ENCODE measurements at regions not wholly inside any gene's neighbourhood (a gene's known extent, or its start where the extent isn't known, plus 50 kb on each side); places are given as distances from the start of the nearest gene placed in this dataset.
"Not testable (repeated sequence)": the region's sequence is repeated elsewhere in the genome, so short reads cannot be mapped to it uniquely, and the experiment has no call there.

DNA sequence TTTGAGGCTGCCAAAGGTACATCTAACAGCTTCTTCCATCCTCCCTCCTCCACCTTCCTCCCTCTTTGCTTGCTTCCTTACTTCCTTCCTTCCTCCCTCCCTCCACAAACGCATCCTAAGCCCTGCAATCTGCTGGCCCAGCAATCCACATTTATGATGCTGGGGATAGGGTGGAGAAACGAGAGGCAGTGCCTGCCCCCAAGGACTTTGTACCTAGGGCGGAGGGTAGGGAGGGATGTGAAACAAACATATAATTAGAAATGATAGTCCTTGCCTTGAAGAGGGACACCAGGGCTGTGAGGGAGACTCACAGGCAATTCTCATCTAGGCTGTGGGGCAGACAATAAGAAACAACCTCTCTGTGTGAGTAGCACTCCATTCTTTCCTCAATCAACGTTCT, 188.3 kb downstream of the ANKRD30B start:
- Mint-ChIP-seq H3K36me3 (ENCODE audit: low read depth) (peaks cover 6% of the 10 kb centered on the region), H3K4me1 (no peaks in the 10 kb centered on the region), H3K4me3 (no peak overlapping the region), H3K9me3 (peaks cover 50% of the 10 kb centered on the region), H3K27me3 (ENCODE audit: low read depth) (no peaks in the 10 kb centered on the region), H3K27ac (no peak overlapping the region)
- TF ChIP-seq, protein P1, sequence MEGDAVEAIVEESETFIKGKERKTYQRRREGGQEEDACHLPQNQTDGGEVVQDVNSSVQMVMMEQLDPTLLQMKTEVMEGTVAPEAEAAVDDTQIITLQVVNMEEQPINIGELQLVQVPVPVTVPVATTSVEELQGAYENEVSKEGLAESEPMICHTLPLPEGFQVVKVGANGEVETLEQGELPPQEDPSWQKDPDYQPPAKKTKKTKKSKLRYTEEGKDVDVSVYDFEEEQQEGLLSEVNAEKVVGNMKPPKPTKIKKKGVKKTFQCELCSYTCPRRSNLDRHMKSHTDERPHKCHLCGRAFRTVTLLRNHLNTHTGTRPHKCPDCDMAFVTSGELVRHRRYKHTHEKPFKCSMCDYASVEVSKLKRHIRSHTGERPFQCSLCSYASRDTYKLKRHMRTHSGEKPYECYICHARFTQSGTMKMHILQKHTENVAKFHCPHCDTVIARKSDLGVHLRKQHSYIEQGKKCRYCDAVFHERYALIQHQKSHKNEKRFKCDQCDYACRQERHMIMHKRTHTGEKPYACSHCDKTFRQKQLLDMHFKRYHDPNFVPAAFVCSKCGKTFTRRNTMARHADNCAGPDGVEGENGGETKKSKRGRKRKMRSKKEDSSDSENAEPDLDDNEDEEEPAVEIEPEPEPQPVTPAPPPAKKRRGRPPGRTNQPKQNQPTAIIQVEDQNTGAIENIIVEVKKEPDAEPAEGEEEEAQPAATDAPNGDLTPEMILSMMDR (IDR thresholded peaks at IDR 0.05; ENCODE audit: unreplicated experiment in 3 of 3): no peak

DNA sequence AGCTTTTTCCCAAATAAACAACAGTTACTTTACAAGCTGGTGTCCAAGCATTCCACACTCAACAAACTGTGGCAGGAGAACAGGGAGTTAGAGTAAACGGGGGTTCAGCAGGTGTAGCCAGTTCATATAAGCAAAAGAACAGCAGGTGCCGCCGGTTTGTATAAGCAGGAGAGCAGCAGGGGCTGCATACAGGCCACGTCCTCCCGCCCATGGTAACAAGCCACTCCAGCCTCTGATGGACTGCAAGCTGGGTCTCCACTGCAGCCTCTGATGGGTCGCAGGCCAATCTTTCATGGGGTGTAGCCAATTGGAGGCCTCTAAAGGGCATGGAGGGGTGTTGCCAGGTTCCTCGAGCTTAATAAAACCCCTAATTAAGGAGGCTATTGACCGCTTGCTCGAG, 189.3 kb downstream of the ANKRD30B start:
- Mint-ChIP-seq H3K4me1 (no peaks in the 10 kb centered on the region), H3K9me3 (peaks cover 51% of the 10 kb centered on the region), H3K4me3 (no peak overlapping the region), H3K27ac (no peak overlapping the region), H3K36me3 (ENCODE audit: low read depth) (peaks cover 6% of the 10 kb centered on the region), H3K27me3 (ENCODE audit: low read depth) (no peaks in the 10 kb centered on the region)
- TF ChIP-seq, protein P1 (IDR thresholded peaks at IDR 0.05; ENCODE audit: unreplicated experiment in 3 of 3): no peak

DNA sequence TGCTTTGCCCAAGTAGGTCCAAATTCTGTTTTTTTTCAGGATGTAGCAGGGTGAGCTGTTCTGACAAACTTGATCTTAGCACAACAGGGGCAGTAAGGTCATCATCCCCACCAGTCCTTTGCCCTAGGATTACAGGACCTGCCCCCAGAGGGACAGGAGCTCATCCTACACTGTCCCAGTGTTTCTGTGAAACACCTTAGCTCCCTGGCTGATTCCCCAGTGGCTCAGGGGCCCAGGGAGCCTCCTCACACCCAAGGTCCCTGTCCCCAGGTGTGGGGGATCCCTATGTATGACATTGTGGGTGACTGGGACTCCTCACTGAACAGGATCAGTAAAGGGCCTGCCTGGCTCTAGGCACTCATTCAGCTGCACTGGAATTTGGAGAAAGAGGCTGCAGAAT, 191.2 kb downstream of the ANKRD30B start:
- H3K4me3 Mint-ChIP-seq: no peak overlapping the region
- TF ChIP-seq, protein P1 (IDR thresholded peaks at IDR 0.05; ENCODE audit: unreplicated experiment in 3 of 3): no peak

DNA sequence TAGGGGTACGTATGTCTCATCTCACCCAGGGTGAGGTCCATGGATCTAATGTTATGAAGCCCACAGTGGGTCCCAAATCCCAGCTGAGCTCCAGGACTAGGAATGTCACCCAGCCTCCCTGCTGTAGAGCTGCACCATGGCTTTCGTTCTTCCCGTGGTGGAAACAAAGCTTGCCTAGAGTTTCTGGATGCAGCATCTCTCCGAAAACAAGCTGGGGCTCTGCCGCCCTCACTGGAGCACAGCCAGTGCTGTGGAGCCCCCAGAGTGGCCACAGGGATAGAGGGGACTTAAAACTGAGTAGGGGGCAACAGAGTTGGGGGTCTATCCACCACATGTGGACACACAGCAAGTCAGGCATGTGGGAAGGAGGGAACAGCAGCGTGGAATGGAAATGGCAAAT, 192.1 kb downstream of the ANKRD30B start:
- H3K9me3 Mint-ChIP-seq: peaks cover 47% of the 10 kb centered on the region
- not testable (repeated sequence) for H3K27ac Mint-ChIP-seq; H3K27me3 Mint-ChIP-seq (ENCODE audit: low read depth); H3K4me1 Mint-ChIP-seq; H3K36me3 Mint-ChIP-seq (ENCODE audit: low read depth); H3K4me3 Mint-ChIP-seq

More for the DNA sequence above, 191.2 kb downstream of the ANKRD30B start:
- H3K36me3 Mint-ChIP-seq (ENCODE audit: low read depth): peaks cover 6% of the 10 kb centered on the region
- H3K27me3 Mint-ChIP-seq (ENCODE audit: low read depth): no peaks in the 10 kb centered on the region
- no peaks in the 10 kb centered on the region for H3K4me1 Mint-ChIP-seq
- H3K9me3 Mint-ChIP-seq: peaks cover 52% of the 10 kb centered on the region
- H3K27ac Mint-ChIP-seq: no peak overlapping the region

DNA sequence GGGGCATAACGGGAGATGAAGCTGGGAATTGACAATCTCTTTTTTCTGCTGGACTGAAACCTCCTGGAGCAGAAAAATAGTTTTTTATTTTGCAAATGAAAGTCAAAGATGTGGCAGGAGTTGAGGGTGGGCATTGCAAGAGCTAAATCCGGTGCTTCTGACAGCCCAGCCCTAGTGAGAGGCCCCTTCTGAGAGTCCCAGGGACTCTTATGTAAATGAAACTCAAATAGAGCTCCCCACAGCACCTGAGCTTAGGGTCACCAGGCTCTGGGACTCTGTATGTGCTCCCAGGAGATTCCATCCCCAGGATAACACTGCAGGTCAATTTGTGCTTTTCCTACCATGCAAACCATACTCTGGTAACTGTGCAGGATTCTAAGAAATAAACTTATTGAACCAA, 192.8 kb downstream of the ANKRD30B start:
- Mint-ChIP-seq H3K27me3 (ENCODE audit: low read depth) (no peaks in the 10 kb centered on the region), H3K9me3 (peaks cover 42% of the 10 kb centered on the region), H3K36me3 (ENCODE audit: low read depth) (peaks cover 6% of the 10 kb centered on the region), H3K4me3 (no peak overlapping the region), H3K27ac (no peak overlapping the region), H3K4me1 (no peaks in the 10 kb centered on the region)
- TF ChIP-seq, protein P1 (IDR thresholded peaks at IDR 0.05; ENCODE audit: unreplicated experiment in 3 of 3): no peak

DNA sequence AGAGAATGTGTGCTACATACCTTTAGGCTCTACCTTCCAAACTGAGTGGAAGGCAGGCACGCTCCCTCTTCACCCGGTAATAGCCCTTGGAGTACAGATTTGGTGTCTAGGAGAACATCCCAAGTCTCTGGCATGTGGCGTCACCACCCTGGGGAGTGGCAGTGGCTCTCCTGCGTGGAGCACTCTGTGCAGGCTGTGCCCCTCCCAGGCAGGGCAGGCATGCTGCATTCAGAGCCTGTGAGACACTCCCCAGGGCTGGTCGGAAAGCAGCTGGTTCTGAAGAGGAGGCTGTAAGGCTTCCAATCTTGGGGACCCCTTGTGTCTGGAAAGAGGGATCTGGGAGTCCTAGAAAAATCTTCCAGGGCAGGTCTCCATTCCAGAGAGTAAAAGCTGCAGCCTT, 193.3 kb downstream of the ANKRD30B start:
- Mint-ChIP-seq H3K4me1 (no peaks in the 10 kb centered on the region), H3K27ac (no peak overlapping the region), H3K27me3 (ENCODE audit: low read depth) (no peaks in the 10 kb centered on the region), H3K9me3 (peaks cover 42% of the 10 kb centered on the region), H3K36me3 (ENCODE audit: low read depth) (peaks cover 6% of the 10 kb centered on the region), H3K4me3 (no peak overlapping the region)
- TF ChIP-seq, protein P1 (IDR thresholded peaks at IDR 0.05; ENCODE audit: unreplicated experiment in 3 of 3): no peak

Measured in nephron (organoid).